H1 (cell line): ENCODE measurements at regions not wholly inside any gene's neighbourhood (a gene's known extent, or its start where the extent isn't known, plus 50 kb on each side); places are given as distances from the start of the nearest gene placed in this dataset.
"Not testable (repeated sequence)": the region's sequence is repeated elsewhere in the genome, so short reads cannot be mapped to it uniquely, and the experiment has no call there.

Experiments
- CTCF ChIP-seq, 3 experiments: IDR thresholded peaks; 1 replicate in 2 of 3; 2 replicates in 1 of 3; pipeline versions ENCODE4 v1.5.1 to v1.6.1; 2011; ENCODE audit warnings: low read length in 3 of 3, mild to moderate bottlenecking in 3 of 3, inconsistent platforms in 2 of 3, low read depth in 1 of 3, moderate library complexity in 1 of 3; ENCODE audit not compliant: insufficient read depth in 1 of 3; ENCODE audit errors: control extremely low read depth in 1 of 3
- EZH2 ChIP-seq: fragments of 200-600 bp; sonication (generic); IDR thresholded peaks from 2 replicates; pipeline ENCODE4 v1.7.1; 2012; ENCODE audit warnings: low read depth, mild to moderate bottlenecking, moderate library complexity, low read length, inconsistent platforms; ENCODE audit not compliant: severe bottlenecking
- GABPA ChIP-seq: IDR thresholded peaks from 2 replicates; pipeline ENCODE4 v1.6.1; 2011; ENCODE audit warnings: mild to moderate bottlenecking, low read length, moderate library complexity, borderline replicate concordance; ENCODE audit not compliant: insufficient read depth
- HDAC6 ChIP-seq: IDR thresholded peaks from one replicate; pipeline ENCODE4 v1.7.1; 2012; ENCODE audit warnings: low read depth, mild to moderate bottlenecking, inconsistent platforms, low read length, moderate library complexity
- POLR2A ChIP-seq, 2 experiments: IDR thresholded peaks; 1 replicate in 1 of 2; 2 replicates in 1 of 2; pipeline ENCODE4 v1.6.1; 2011; ENCODE audit warnings: low read depth in 2 of 2, low read length in 2 of 2, mild to moderate bottlenecking in 2 of 2; ENCODE audit errors: control extremely low read depth in 1 of 2
- TAF1 ChIP-seq: IDR thresholded peaks from 2 replicates; pipeline ENCODE4 v1.6.1; 2011; ENCODE audit warnings: mild to moderate bottlenecking, low read depth, low read length
- TCF12 ChIP-seq: IDR thresholded peaks from 2 replicates; pipeline ENCODE4 v1.6.1; 2011; ENCODE audit warnings: low read depth, mild to moderate bottlenecking, low read length
- TF ChIP-seq, protein P1 (sequence below): IDR thresholded peaks from 2 replicates; pipeline ENCODE4 v1.6.1; 2012; ENCODE audit warnings: inconsistent platforms

DNA sequence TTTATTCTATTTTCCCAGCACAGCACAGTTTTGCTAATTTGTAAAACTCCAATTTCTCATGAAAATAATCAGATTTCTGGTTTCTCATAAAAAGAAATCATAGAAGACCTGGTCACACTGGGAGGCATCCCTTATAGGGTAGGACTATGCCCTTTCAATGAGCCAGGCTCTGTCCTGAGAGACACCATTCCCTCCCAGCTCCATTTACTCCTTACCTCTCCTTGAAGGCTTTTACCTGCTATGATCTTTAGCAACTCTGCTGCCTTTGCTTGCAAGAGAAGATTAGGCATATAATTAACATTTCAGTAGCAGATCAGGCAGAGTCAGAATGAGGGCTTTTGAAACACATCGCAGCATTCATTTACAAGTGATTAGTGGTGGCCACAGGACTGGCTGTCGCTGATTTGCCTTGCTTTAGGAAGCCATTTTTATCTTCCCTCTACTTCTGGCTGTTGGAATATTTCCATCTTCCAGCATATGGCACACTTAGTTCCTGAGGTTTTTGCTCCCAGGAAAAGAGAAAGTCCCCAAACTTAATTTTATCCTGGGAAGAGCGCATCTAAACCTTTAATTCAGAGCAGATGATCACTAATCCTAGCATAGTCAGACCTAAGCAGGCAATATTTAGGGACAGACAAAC lies 196.9 kb downstream of the SPATA31A1 start:
- not testable (repeated sequence) for TF ChIP-seq EZH2; TAF1; POLR2A (IDR thresholded peaks at IDR 0.05; ENCODE audit: control extremely low read depth in 1 of 2, low read depth in 2 of 2, low read length in 2 of 2); GABPA; HDAC6; CTCF (IDR thresholded peaks at IDR 0.05; ENCODE audit: control extremely low read depth in 1 of 3, insufficient read depth in 1 of 3, low read depth in 1 of 3, low read length in 3 of 3); TCF12
- TF ChIP-seq, protein P1, sequence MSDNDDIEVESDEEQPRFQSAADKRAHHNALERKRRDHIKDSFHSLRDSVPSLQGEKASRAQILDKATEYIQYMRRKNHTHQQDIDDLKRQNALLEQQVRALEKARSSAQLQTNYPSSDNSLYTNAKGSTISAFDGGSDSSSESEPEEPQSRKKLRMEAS, result not testable (repeated sequence)
